ENCODE measurements at regions not wholly inside any gene's neighbourhood (a gene's known extent, or its start where the extent isn't known, plus 50 kb on each side); places are given as distances from the start of the nearest gene placed in this dataset.

DNA sequence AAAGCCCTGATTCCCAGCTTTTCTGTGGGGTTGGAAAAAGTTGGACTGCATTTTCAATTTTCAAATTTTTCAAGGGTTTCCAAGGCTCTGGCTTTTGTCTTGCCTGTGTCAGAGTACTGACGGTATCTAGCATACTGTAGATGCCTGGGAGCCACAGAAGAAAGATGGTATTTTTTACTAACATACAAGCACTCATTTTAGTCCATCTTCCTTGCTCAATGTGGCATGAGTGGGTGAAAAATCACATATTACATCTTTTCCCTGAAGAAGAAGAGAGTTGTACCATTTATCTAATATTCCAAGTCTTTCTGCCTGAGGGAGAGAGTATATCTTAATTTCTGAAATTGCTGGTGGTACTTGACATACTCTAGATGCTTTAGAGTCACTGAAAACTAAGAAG, 738.6 kb upstream of the ADGRL3 start:
- TF ChIP-seq MAFK (IDR thresholded peaks at IDR 0.05; ENCODE audit: low read depth, low read length) = no peak
- no peak for TF ChIP-seq NANOG (IDR thresholded peaks at IDR 0.05; ENCODE audit: insufficient read depth, low read depth, low read length, poor library complexity, severe bottlenecking)
- no peak for TF ChIP-seq CBX5 (IDR thresholded peaks at IDR 0.05; ENCODE audit: low read depth, low read length)
- TF ChIP-seq TAF7 (optimal IDR thresholded peaks at IDR 0.05; ENCODE audit: borderline replicate concordance, low read depth, low read length) = no peak
- no peak for TF ChIP-seq RFX5 (IDR thresholded peaks at IDR 0.05; ENCODE audit: borderline replicate concordance, low read depth, low read length)
- no peak for TF ChIP-seq GABPA (IDR thresholded peaks at IDR 0.05; ENCODE audit: borderline replicate concordance, insufficient read depth, low read length)
- TF ChIP-seq SP2 (IDR thresholded peaks at IDR 0.05; ENCODE audit: low read length) = no peak
- TF ChIP-seq NRF1 (IDR thresholded peaks at IDR 0.05; ENCODE audit: low read depth, low read length) = no peak
- TF ChIP-seq SIRT6 (IDR thresholded peaks at IDR 0.05; ENCODE audit: low read length) = no peak
- no peak for TF ChIP-seq BRCA1 (IDR thresholded peaks at IDR 0.05; ENCODE audit: low read depth, low read length)
- no peak for TF ChIP-seq CREB1 (IDR thresholded peaks at IDR 0.05)
- no peak for TF ChIP-seq RAD21 (IDR thresholded peaks at IDR 0.05 in 1 of 2, conservative IDR thresholded peaks at IDR 0.05 in 1 of 2; ENCODE audit: low read depth in 2 of 2, low read length in 2 of 2)
- CTCF ChIA-PET (ENCODE audit: partially characterized antibody) = no interaction called here
- Histone ChIP-seq H3K4me3 (ENCODE audit: extremely low read depth in 1 of 4, insufficient read depth in 2 of 4, low read depth in 3 of 4, low read length in 4 of 4) (no peak overlapping the region), H3K79me2 (ENCODE audit: control insufficient read depth in 1 of 2, insufficient read depth in 2 of 2, low read length in 2 of 2) (no peaks in the 10 kb centered on the region), H3K18ac (ENCODE audit: extremely low read depth, low read length) (no peak overlapping the region), H3K36me3 (ENCODE audit: control insufficient read depth in 2 of 4, insufficient read depth in 4 of 4, low read length in 3 of 4) (no peaks in the 10 kb centered on the region), H2BK120ac (replicated peaks; ENCODE audit: low read depth, low read length) (no peak overlapping the region), H2BK20ac (ENCODE audit: low read length) (no peak overlapping the region), H3K14ac (ENCODE audit: insufficient read length) (no peak overlapping the region), H4K8ac (ENCODE audit: extremely low read depth, insufficient read depth, low read length) (no peak overlapping the region; the same call in 1 of the 2 replicates), H3K56ac (replicated peaks; ENCODE audit: insufficient read length, low read depth, low read length) (no peak overlapping the region), H3K23ac (ENCODE audit: insufficient read length) (no peak overlapping the region), H2BK15ac (ENCODE audit: low read length) (no peak overlapping the region), H3K23me2 (ENCODE audit: low read depth, low read length) (no peaks in the 10 kb centered on the region), H3K4ac (replicated peaks; ENCODE audit: insufficient read length, low read depth, low read length) (no peak overlapping the region), H4K5ac (ENCODE audit: insufficient read length, low read depth, low read length) (no peak overlapping the region), H2AFZ (ENCODE audit: low read length) (no peak overlapping the region), H3K27me3 (replicated peaks in 1 of 4; ENCODE audit: control insufficient read depth in 3 of 4, extremely low read depth in 1 of 4, insufficient read depth in 3 of 4, low read length in 3 of 4) (no peaks in the 10 kb centered on the region), H3K9ac (replicated peaks in 1 of 4; ENCODE audit: extremely low read depth in 1 of 4, low read depth in 3 of 4, low read length in 3 of 4) (no peak overlapping the region), H3K4me2 (ENCODE audit: insufficient read depth in 1 of 2, low read depth in 2 of 2, low read length in 2 of 2) (no peak overlapping the region), H3K9me3 (ENCODE audit: insufficient read depth in 2 of 2, low read depth in 1 of 2, low read length in 1 of 2) (no peaks in the 10 kb centered on the region), H2BK5ac (ENCODE audit: low read depth, low read length) (no peak overlapping the region), H3K4me1 (replicated peaks in 1 of 4; ENCODE audit: control insufficient read depth in 3 of 4, insufficient read depth in 4 of 4, low read length in 3 of 4) (peaks cover 0 to 3% (median under 1%) of the 10 kb centered on the region in 4 experiments; a peak in 1 of 7 replicates), H4K20me1 (replicated peaks in 1 of 2; ENCODE audit: control insufficient read depth in 1 of 2, insufficient read depth in 2 of 2, low read length in 2 of 2) (no peaks in the 10 kb centered on the region), H2AK5ac (ENCODE audit: low read depth, low read length) (no peak overlapping the region), H2BK12ac (ENCODE audit: low read depth, low read length) (no peak overlapping the region), H4K91ac (replicated peaks; ENCODE audit: insufficient read length, low read length) (no peak overlapping the region), H3K79me1 (ENCODE audit: low read depth, low read length) (no peaks in the 10 kb centered on the region), H3K27ac (ENCODE audit: low read depth, low read length) (no peak overlapping the region)
- WGBS, 2 experiments (ENCODE audit: extremely low coverage in 1 of 2, insufficient coverage in 1 of 2, insufficient read length in 1 of 2, insufficient replicate concordance in 2 of 2, low coverage in 1 of 2, low lambda C conversion rate in 2 of 2, missing lambda C conversion rate in 1 of 2) = 85% methylated on average over 1 of the region's 1 CpG; no CpG with 5 or more reads in 1 of the 2 experiments
- FAIRE-seq (no peak), DNase-seq (ENCODE audit: low read depth in 1 of 2, low spot score in 2 of 2) (no peak)
- POLR2A ChIA-PET (ENCODE audit: partially characterized antibody) = no interaction called here
